Effector CD8-positive, alpha-beta T cell (primary cell): ENCODE measurements at regions not wholly inside any gene's neighbourhood (a gene's known extent, or its start where the extent isn't known, plus 50 kb on each side); places are given as distances from the start of the nearest gene placed in this dataset.

Source experiments
- DNase-seq: peaks from one replicate; lab custom pipeline; 2025; lab: John Stamatoyannopoulos, UW

DNA sequence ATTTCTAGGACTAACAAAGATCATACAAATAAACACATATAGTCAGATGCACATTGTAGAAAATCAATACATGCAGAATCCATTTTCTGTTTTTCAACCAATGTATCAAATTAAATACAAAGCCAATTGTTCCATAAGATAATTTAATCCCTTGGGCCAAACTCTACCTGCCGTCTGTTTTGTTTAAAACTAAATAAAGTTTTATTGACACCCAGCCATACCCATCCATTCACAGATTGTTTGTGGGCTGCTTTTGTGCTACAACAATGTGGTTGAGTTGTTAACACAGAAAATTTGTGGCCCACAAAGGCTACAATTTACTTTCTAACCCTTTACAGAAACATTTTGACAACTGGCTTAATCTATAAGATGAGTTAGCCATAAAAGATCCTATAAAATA lies 484.0 kb upstream of the ID2 start:
- no peak for DNase-seq

GRCh38 chr2:8198766-8199382 lies 483.0 kb upstream of the ID2 start:
- no peak for DNase-seq

DNA sequence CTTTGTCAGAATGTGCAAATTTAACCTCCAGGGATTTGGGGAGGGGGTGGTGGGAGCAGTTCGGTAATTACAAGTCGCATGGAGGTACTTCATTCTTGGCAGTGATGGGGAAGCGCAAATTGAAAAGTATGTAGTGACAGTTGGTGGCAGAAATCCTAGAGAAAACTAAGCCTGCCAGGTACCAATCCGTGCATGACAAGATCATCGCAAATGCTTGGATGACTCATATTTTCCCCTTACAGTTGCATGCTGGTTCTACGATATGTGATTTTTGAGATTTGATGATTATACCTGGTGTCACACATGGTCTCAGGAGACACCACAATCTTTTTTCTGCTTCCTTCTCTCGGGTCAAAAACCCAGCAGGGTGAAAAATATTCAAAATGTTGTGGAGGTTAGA lies 479.7 kb upstream of the ID2 start:
- DNase-seq = no peak

GRCh38 chr2:8203364-8203763 lies 478.5 kb upstream of the ID2 start:
- DNase-seq = no peak

- no peak for DNase-seq
These were observed 477.1 kb upstream of the ID2 start for GRCh38 chr2:8204711-8205110.

GRCh38 chr2:8209494-8209893 lies 472.4 kb upstream of the ID2 start:
- DNase-seq = no peak

DNA sequence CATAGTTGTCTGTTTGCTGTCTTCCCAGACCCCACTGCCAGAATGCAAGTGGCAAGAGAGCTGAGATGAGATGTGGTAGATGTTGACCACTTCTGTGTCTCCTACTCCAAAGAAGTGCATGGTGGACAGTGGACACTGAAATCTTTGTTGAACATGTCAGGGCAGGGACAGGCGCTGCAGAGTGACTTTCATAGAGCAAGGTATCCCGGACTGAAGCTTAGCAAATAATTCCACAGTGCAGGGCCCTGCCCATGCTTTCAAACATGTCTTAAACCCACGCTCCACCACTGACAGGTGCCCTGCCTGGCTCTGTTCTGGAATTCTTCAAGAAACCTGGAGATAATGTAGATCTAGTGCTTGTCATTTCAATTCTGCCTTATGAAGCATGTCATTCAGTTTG lies 470.5 kb upstream of the ID2 start:
- DNase-seq = no peak

GRCh38 chr2:8212239-8212638 lies 469.6 kb upstream of the ID2 start:
- DNase-seq = no peak

DNA sequence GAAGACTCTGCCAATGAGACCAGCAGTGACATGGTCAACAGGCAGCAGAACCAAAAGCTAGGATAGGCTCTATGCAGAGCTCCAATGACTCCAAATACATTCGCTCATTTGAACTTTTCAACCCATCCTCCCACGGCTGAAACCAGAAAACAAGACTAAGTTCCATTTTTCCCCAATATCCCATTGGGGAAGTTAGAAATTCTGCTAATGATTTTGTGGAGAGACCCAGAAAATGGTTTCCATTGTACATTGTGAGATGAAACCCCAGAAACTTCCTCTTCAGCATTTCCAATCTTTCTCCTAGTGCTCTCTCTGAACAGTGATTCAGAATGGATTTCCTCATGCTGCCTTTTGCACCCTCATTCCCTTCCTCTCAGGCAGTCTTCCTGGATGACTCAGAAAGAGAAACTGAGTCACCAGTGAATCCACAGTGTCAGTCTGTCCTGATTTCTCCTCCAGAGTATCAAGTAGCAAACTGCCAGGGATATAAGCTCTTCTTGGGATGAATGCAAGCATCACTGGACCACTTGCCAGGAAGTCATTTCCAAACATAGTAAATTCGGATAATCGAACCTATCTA lies 467.7 kb upstream of the ID2 start:
- no peak for DNase-seq

- DNase-seq = no peak
These were observed 466.5 kb upstream of the ID2 start for GRCh38 chr2:8215159-8215863.

- no peak for DNase-seq
These were observed 465.9 kb upstream of the ID2 start for GRCh38 chr2:8215982-8216381.

GRCh38 chr2:8216397-8216796 lies 465.5 kb upstream of the ID2 start:
- no peak for DNase-seq

GRCh38 chr2:8217468-8218030 lies 464.3 kb upstream of the ID2 start:
- no peak for DNase-seq

DNA sequence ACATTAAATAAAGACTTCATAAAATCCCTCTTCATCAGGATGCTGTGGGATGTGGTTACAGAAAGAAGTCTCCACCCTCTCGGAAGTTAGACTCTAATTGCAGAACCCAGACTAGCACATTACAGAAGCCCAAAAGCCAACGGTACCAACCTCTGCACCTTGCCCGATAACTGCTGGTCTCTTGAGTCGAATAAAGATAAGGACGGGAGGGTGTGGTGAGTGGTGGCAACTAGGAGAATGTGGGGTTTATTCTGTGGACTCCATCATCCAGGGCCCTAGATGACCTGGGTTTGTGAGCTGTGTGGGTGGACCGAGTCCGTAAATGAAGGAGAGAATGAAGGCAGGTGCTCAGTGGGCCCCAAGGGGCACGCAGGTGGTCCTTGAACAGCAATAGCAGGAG lies 462.8 kb upstream of the ID2 start:
- DNase-seq = no peak

DNA sequence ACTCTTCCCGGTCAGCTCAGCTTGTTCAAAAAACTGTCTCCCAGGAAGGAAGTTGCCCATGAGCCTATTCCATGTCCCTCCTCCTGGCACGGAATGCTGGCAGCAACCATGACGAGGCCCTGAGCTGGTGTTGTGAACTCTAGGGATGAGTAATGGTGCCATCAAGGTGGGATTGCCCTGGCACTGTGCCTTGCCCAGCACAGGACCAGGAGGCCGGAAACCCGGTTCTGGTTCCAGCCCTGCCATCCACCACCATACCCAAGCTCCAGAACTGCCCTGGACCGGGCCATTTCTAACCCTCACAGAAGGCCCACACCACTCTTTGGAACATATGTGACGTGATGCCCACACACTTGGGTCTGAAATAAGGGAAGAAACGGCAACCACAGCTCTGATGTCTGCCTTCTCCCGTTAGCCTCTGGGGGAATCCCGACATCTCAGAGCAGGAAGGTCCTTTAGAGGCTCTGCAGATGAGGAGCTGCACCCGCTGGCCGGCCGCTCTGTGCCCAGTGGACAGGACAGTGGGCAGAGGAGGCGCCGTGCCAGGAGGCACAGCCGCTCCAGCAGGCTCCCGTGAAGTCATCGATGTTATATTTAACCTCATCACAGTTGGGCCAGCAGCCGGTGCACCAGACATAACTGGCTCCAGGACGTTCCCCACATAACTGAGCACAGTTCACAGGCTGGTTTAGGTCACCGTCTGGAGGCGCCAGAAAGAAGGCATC lies 462.1 kb upstream of the ID2 start:
- DNase-seq = no peak

GRCh38 chr2:8222979-8223694 lies 458.7 kb upstream of the ID2 start:
- no peak for DNase-seq

- DNase-seq = no peak
These were observed 458.0 kb upstream of the ID2 start for GRCh38 chr2:8223695-8224346.

- no peak for DNase-seq
These were observed 457.3 kb upstream of the ID2 start for GRCh38 chr2:8224347-8225190.

GRCh38 chr2:8225266-8225665 lies 456.6 kb upstream of the ID2 start:
- DNase-seq = no peak

- DNase-seq = no peak
These were observed 456.1 kb upstream of the ID2 start for GRCh38 chr2:8225798-8226197.
